HUES64 (cell line): ENCODE measurements at regions not wholly inside any gene's neighbourhood (a gene's known extent, or its start where the extent isn't known, plus 50 kb on each side); places are given as distances from the start of the nearest gene placed in this dataset.
"Not testable (repeated sequence)": the region's sequence is repeated elsewhere in the genome, so short reads cannot be mapped to it uniquely, and the experiment has no call there.

Source experiments
- H3K27ac ChIP-seq: 2 replicates; pipeline ENCODE4 v1.7.0; 2013; ENCODE audit warnings: low read depth, low read length, inconsistent platforms
- H3K27me3 ChIP-seq: 2 replicates; pipeline ENCODE4 v1.6.1; 2013; ENCODE audit warnings: mild to moderate bottlenecking, low read length; ENCODE audit not compliant: insufficient read depth
- H3K36me3 ChIP-seq: 2 replicates; pipeline ENCODE4 v1.6.1; 2013; ENCODE audit warnings: mild to moderate bottlenecking, low read length; ENCODE audit not compliant: insufficient read depth
- H3K4me1 ChIP-seq: 2 replicates; pipeline ENCODE4 v1.6.1; 2013; ENCODE audit warnings: mild to moderate bottlenecking, low read length, moderate library complexity; ENCODE audit not compliant: insufficient read depth
- H3K4me3 ChIP-seq: 2 replicates; pipeline ENCODE4 v1.5.1; 2013; ENCODE audit warnings: mild to moderate bottlenecking, low read length, moderate library complexity
- H3K9ac ChIP-seq: 2 replicates; pipeline ENCODE4 v1.6.1; 2013; ENCODE audit warnings: mild to moderate bottlenecking, low read depth, low read length
- H3K9me3 ChIP-seq: 2 replicates; pipeline ENCODE4 v1.6.1; 2013; ENCODE audit warnings: low read depth, low read length; ENCODE audit not compliant: insufficient read depth
- WGBS: fragments of 150-250, 120-280 bp; methylation state at CpG from one replicate; pipeline ENCODE4 v1.1.7; 2013; ENCODE audit warnings: missing lambda C conversion rate; 5-methylcytosine and 5-hydroxymethylcytosine counted together

GRCh38 chr20:29443206-29443781 lies 1814.2 kb upstream of the DEFB115 start:
- not testable (repeated sequence) for H3K27ac ChIP-seq, H3K9ac ChIP-seq, H3K27me3 ChIP-seq, H3K36me3 ChIP-seq, H3K4me1 ChIP-seq, H3K4me3 ChIP-seq
- WGBS, result 59% methylated on average over 7 of the region's 7 CpGs
- peaks cover 71% of the 10 kb centered on the region for H3K9me3 ChIP-seq

DNA sequence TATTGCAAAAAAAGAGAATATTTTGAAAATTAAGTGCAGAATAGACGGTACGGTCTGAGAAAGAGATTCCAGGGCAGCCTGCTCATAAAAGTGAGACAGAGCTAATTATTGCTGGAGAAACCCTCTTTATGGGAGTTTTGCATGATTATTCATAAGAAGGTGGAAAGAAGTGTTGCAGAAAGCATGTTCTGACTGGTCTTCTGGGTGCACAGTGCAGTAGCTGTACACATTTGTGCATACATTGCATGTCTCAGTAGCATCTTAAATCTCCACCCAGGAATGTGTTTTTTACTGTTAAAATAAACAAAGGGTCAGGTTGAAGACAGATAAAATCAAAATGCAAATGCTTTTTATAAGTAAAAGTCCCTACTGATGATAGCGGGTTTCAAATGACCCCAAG lies 1813.6 kb upstream of the DEFB115 start:
- Histone ChIP-seq H3K4me1 (no peaks in the 10 kb centered on the region), H3K9me3 (peaks cover 70% of the 10 kb centered on the region), H3K36me3 (no peaks in the 10 kb centered on the region), H3K27me3 (no peaks in the 10 kb centered on the region), H3K4me3 (no peak overlapping the region), H3K9ac (no peak overlapping the region), H3K27ac (no peak overlapping the region)
- WGBS, result 74% methylated on average over 3 of the region's 3 CpGs

GRCh38 chr20:29445050-29445907 lies 1812.2 kb upstream of the DEFB115 start:
- H3K4me1 ChIP-seq, H3K36me3 ChIP-seq, H3K27ac ChIP-seq, H3K9ac ChIP-seq, H3K27me3 ChIP-seq: not testable (repeated sequence)
- Histone ChIP-seq H3K4me3 (peak overlapping the region; percentile 21; the same call in 1 of the 2 replicates), H3K9me3 (peaks cover 66% of the 10 kb centered on the region)
- 93% methylated on average over 28 of the region's 28 CpGs for WGBS

DNA sequence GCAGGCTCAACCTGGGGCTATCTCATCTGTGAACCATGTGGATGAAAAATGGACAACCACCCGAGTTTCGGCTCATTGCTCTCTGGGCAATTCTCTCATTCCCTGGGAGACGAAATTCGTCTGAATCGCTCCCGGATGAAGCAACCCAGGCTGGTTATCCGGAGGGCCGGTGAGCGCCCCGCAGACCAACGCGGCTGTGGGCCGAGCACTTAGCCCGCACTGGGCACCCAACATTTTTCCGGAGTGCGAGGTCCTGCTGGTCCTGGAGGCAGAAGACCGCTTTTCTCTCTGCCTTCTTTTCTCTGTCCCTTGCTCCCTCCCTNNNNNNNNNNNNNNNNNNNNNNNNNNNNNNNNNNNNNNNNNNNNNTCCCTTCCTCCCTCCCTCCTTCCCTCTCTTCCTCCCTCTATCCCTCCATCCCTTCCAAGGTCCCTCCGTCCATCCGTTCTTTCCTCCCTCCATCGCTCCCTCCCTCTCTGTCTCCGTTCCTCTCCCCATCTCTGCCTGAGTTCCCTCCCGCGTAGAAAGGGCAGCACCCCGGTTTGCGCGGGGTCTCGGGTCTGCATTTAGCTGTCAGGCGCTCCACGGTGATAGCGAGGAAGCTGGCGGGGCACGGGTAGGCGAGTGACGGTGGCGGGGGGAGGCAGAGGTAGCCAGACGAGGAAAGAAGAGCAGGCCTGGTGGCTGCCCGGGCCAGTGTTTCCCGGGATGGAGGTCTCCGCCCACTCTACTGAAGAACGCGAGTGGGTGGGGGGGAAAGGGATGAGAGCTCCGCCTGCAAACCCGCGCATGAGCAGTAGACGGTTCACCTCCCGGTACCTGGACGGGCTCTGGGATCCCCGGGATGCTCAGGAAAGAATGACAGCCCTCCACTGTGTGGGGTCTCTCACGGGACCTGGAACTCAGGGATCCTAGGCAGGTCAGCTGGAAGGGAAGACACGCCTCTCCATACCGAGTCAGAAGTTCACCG lies 1809.7 kb upstream of the DEFB115 start:
- not testable (repeated sequence) for H3K9ac ChIP-seq, H3K27ac ChIP-seq, H3K4me1 ChIP-seq, H3K36me3 ChIP-seq, H3K27me3 ChIP-seq
- Histone ChIP-seq H3K4me3 (peak overlapping the region; percentile 30; the same call in 1 of the 2 replicates), H3K9me3 (peaks cover 67% of the 10 kb centered on the region)
- 93% methylated on average over 52 of the region's 52 CpGs for whole genome bisulfite sequencing

GRCh38 chr20:29448806-29449470 lies 1808.5 kb upstream of the DEFB115 start:
- no peak overlapping the region for H3K9ac ChIP-seq
- no peak overlapping the region for H3K4me3 ChIP-seq
- WGBS, result 88% methylated on average over 23 of the region's 23 CpGs
- peaks cover 67% of the 10 kb centered on the region for H3K9me3 ChIP-seq
- no peaks in the 10 kb centered on the region for H3K36me3 ChIP-seq
- H3K27ac ChIP-seq, result no peak overlapping the region
- H3K27me3 ChIP-seq, result no peaks in the 10 kb centered on the region
- no peaks in the 10 kb centered on the region for H3K4me1 ChIP-seq

GRCh38 chr20:29452186-29452585 lies 1805.3 kb upstream of the DEFB115 start:
- no peaks in the 10 kb centered on the region for H3K4me1 ChIP-seq
- H3K4me3 ChIP-seq, result no peak overlapping the region
- no peaks in the 10 kb centered on the region for H3K27me3 ChIP-seq
- H3K9me3 ChIP-seq, result peaks cover 70% of the 10 kb centered on the region
- H3K9ac ChIP-seq, result no peak overlapping the region
- WGBS, result 79% methylated on average over 7 of the region's 8 CpGs
- H3K36me3 ChIP-seq, result no peaks in the 10 kb centered on the region
- no peak overlapping the region for H3K27ac ChIP-seq

GRCh38 chr20:29456987-29457693 lies 1800.3 kb upstream of the DEFB115 start:
- not testable (repeated sequence) for H3K4me1 ChIP-seq, H3K9ac ChIP-seq, H3K27me3 ChIP-seq, H3K27ac ChIP-seq, H3K36me3 ChIP-seq
- H3K9me3 ChIP-seq, result peaks cover 78% of the 10 kb centered on the region
- H3K4me3 ChIP-seq, result 0 out of 2 replicates have a peak overlapping the region, but pooled peaks have one; percentile 13
- 74% methylated on average over 7 of the region's 7 CpGs for WGBS

DNA sequence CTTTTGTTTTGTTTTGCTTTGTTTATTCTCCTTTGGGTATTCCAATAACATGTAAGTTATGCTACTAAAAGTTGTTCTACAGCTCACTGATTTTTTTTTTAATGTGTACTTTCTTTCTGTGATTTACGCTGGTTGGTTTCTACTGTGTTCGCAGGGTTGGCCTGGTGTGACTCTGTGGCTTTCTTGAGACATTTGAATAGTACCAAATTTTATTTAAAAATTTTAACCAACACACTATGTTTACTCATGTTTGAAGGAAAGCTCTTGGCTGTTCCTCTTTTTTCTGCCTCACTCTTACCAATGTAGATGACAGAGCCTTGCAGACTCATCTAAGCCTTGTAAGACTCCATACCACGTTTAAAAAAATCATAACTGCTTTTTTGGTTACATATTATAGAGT lies 1784.9 kb upstream of the DEFB115 start:
- Histone ChIP-seq H3K9ac (no peak overlapping the region), H3K27me3 (no peaks in the 10 kb centered on the region), H3K4me1 (no peaks in the 10 kb centered on the region), H3K4me3 (no peak overlapping the region), H3K27ac (no peak overlapping the region), H3K9me3 (peaks cover 52% of the 10 kb centered on the region), H3K36me3 (no peaks in the 10 kb centered on the region)
- WGBS, result 73% methylated on average over 2 of the region's 3 CpGs

- not testable (repeated sequence) for H3K4me1 ChIP-seq, H3K36me3 ChIP-seq, H3K4me3 ChIP-seq, H3K27me3 ChIP-seq, H3K9ac ChIP-seq, H3K27ac ChIP-seq
- WGBS, result 85% methylated on average over 4 of the region's 4 CpGs
- H3K9me3 ChIP-seq, result peaks cover 64% of the 10 kb centered on the region
Observed at GRCh38 chr20:29492840-29493239, 1764.6 kb upstream of the DEFB115 start.

DNA sequence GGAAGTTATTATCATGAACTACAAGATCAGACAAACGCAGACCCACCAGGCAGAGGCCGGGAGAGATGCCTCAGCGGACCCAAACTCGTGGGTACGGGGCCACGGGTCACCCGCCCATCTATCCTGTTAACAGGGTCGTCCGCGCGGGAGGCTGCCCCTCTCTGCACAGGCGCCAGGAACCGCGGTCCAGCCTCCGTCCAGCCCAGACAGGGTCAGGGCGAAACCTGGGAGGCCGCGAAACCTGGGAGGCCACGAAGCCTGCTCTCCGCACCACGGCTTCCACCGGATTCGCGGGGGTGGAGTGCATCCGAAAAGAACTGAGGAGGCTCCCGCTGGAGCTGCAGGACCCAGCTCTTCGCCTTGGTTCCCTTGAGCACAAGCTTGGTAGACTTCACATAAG lies 1760.7 kb upstream of the DEFB115 start:
- H3K9me3 ChIP-seq, result peaks cover 64% of the 10 kb centered on the region
- H3K4me3 ChIP-seq, H3K9ac ChIP-seq, H3K27ac ChIP-seq, H3K36me3 ChIP-seq, H3K4me1 ChIP-seq, H3K27me3 ChIP-seq: not testable (repeated sequence)
- 89% methylated on average over 27 of the region's 27 CpGs for WGBS
